Left cardiac atrium (tissue), 4 donors: ENCODE measurements at regions not wholly inside any gene's neighbourhood (a gene's known extent, or its start where the extent isn't known, plus 50 kb on each side); places are given as distances from the start of the nearest gene placed in this dataset.

ENCODE experiments used
- ATAC-seq, 2 donors: fragments of 200-7000 bp; cut with Tn5 transposase; one replicate each; pipeline ENCODE4 v1.9.1; 2020; ENCODE audit warnings: mild to moderate bottlenecking in 2 of 2, moderate library complexity in 2 of 2
- DNase-seq: peaks from one replicate; pipeline ENCODE4 v3.0.0-alpha.2; 2020
- intact Hi-C, 2 donors: fragments of 100-400 bp; cut with DNase I; formaldehyde crosslinking; loops; one replicate each; pipeline versions ENCODE4 v1.14.1 to v1.15.1; 2022 to 2023
- donor health status: DM: no; HTN: yes; CAD: no.
- donor health status: DM: no; HTN: yes; CAD: no; lungs with severe emphysema.
- donor health status: DM: yes; HTN: yes; CAD: no.
- donor health status: Dilated cardiomyopathy.

- DNase-seq (no peak), ATAC-seq (no peak)
- intact Hi-C loops, result no loop called here
Measured at GRCh38 chr20:7199861-7200260, 432.4 kb downstream of the BMP2 start.

GRCh38 chr20:7207186-7207798 is 439.8 kb downstream of the BMP2 start:
- intact Hi-C loops, result no loop called here
- DNase-seq (no peak), ATAC-seq (no peak)

- intact Hi-C loops, result no loop called here
- no peak for ATAC-seq
Measured at GRCh38 chr20:7210910-7211309, 443.4 kb downstream of the BMP2 start.

GRCh38 chr20:7214081-7214740 is 446.7 kb downstream of the BMP2 start:
- no peak for ATAC-seq
- intact Hi-C loops, result no loop called here
- no peak for DNase-seq

More at GRCh38 chr20:7210910-7211309, 443.4 kb downstream of the BMP2 start:
- no peak for DNase-seq

- DNase-seq (no peak), ATAC-seq (no peak)
- intact Hi-C loops, result no loop called here
Measured at GRCh38 chr20:7217606-7218005, 450.1 kb downstream of the BMP2 start.

GRCh38 chr20:7220755-7221154 is 453.3 kb downstream of the BMP2 start:
- ATAC-seq (no peak), DNase-seq (no peak)
- intact Hi-C loops, result no loop called here

- ATAC-seq (no peak), DNase-seq (no peak)
- intact Hi-C loops, result no loop called here
Measured at GRCh38 chr20:7226156-7226555, 458.7 kb downstream of the BMP2 start.

- DNase-seq (no peak), ATAC-seq (no peak)
- intact Hi-C loops, result no loop called here
Measured at GRCh38 chr20:7231303-7231702, 463.8 kb downstream of the BMP2 start.

GRCh38 chr20:7232796-7233195 is 465.3 kb downstream of the BMP2 start:
- no peak for DNase-seq
- ATAC-seq, result no peak
- intact Hi-C loops, result no loop called here

- DNase-seq, result no peak
- intact Hi-C loops, result no loop called here
- ATAC-seq, result no peak
Measured at GRCh38 chr20:7237251-7237650, 469.8 kb downstream of the BMP2 start.

- intact Hi-C loops, result no loop called here
- ATAC-seq, result no peak
Measured at GRCh38 chr20:7240490-7240889, 473.0 kb downstream of the BMP2 start.

GRCh38 chr20:7248281-7249201 is 481.1 kb downstream of the BMP2 start:
- DNase-seq, result no peak
- intact Hi-C loops, result no loop called here
- no peak for ATAC-seq

More at GRCh38 chr20:7240490-7240889, 473.0 kb downstream of the BMP2 start:
- DNase-seq, result no peak

GRCh38 chr20:7250337-7250736 is 482.9 kb downstream of the BMP2 start:
- DNase-seq (no peak), ATAC-seq (no peak)
- intact Hi-C loops, result no loop called here

- intact Hi-C loops, result no loop called here
- ATAC-seq, result no peak
- DNase-seq, result no peak
Measured at GRCh38 chr20:7257099-7257498, 489.6 kb downstream of the BMP2 start.

GRCh38 chr20:7257692-7258466 is 490.4 kb downstream of the BMP2 start:
- intact Hi-C loops, result no loop called here
- DNase-seq (peak; percentile 22), ATAC-seq (peak; percentile 82 to 87)

- no peak for ATAC-seq
- DNase-seq, result no peak
- intact Hi-C loops, result no loop called here
Measured at GRCh38 chr20:7262803-7263202, 495.3 kb downstream of the BMP2 start.

GRCh38 chr20:7264137-7264536 is 496.7 kb downstream of the BMP2 start:
- intact Hi-C loops, result no loop called here
- no peak for DNase-seq
- ATAC-seq, result no peak

GRCh38 chr20:7269452-7269851 is 502.0 kb downstream of the BMP2 start:
- intact Hi-C loops, result no loop called here
- DNase-seq, result no peak
- ATAC-seq, result no peak

- no peak for DNase-seq
- ATAC-seq, result no peak
- intact Hi-C loops, result loop anchor here in 1 of 2 donors (10.0 kb wide), 1 partner anchor 168 kb away; no protein-coding TSS in a partner anchor
Measured at GRCh38 chr20:7272512-7272911, 505.0 kb downstream of the BMP2 start.
